Tibial nerve (tissue), 4 donors: ENCODE measurements at regions not wholly inside any gene's neighbourhood (a gene's known extent, or its start where the extent isn't known, plus 50 kb on each side); places are given as distances from the start of the nearest gene placed in this dataset.

Experiments used
- CTCF ChIP-seq, 5 experiments: fragments of 200-600 bp in 3 of 5; fragments of 450-650 bp in 2 of 5; sonication (generic) in 3 of 5; IDR thresholded peaks; one replicate each; pipeline ENCODE4 v1.5.1; 2016 to 2019; ENCODE audit warnings: antibody characterized with exemption in 5 of 5, mild to moderate bottlenecking in 3 of 5, moderate library complexity in 2 of 5
- EP300 ChIP-seq, 2 donors: sonication (generic); formaldehyde crosslinking; IDR thresholded peaks; one replicate each; pipeline ENCODE4 v1.6.1; 2017; ENCODE audit warnings: antibody characterized with exemption in 2 of 2, mild to moderate bottlenecking in 1 of 2
- POLR2A ChIP-seq, 2 donors: fragments of 450-650 bp; IDR thresholded peaks; one replicate each; pipeline ENCODE4 v1.6.1; 2017; ENCODE audit warnings: antibody characterized with exemption in 2 of 2, mild to moderate bottlenecking in 2 of 2, moderate library complexity in 2 of 2

- TF ChIP-seq EP300 (IDR thresholded peaks at IDR 0.05) (no peak), CTCF (IDR thresholded peaks at IDR 0.05) (no peak), POLR2A (IDR thresholded peaks at IDR 0.05) (no peak)
Measured at GRCh38 chr16:17574256-17574655, 103.5 kb upstream of the XYLT1 start.
